ENCODE measurements at regions not wholly inside any gene's neighbourhood (a gene's known extent, or its start where the extent isn't known, plus 50 kb on each side); places are given as distances from the start of the nearest gene placed in this dataset.

GRCh38 chr5:175579742-175580432 lies 78.0 kb upstream of the HRH2 start:
- DNase-seq (ENCODE audit: low spot score) = no peak
- in situ Hi-C loops (cut with HindIII; ENCODE audit: low sequenced_read_pairs) = no loop called here

GRCh38 chr5:175582697-175583096 lies 75.2 kb upstream of the HRH2 start:
- in situ Hi-C loops (cut with HindIII; ENCODE audit: low sequenced_read_pairs) = no loop called here

GRCh38 chr5:175585567-175585966 lies 72.3 kb upstream of the HRH2 start:
- in situ Hi-C loops (cut with HindIII; ENCODE audit: low sequenced_read_pairs) = no loop called here
- DNase-seq (ENCODE audit: low spot score) = no peak

More at GRCh38 chr5:175582697-175583096, 75.2 kb upstream of the HRH2 start:
- DNase-seq (ENCODE audit: low spot score) = no peak

- DNase-seq (ENCODE audit: low spot score) = peak; percentile 41
- in situ Hi-C loops (cut with HindIII; ENCODE audit: low sequenced_read_pairs) = no loop called here
Measured at GRCh38 chr5:175588709-175589429, 69.0 kb upstream of the HRH2 start.

GRCh38 chr5:175589714-175590113 lies 68.2 kb upstream of the HRH2 start:
- in situ Hi-C loops (cut with HindIII; ENCODE audit: low sequenced_read_pairs) = no loop called here
- DNase-seq (ENCODE audit: low spot score) = no peak

DNA sequence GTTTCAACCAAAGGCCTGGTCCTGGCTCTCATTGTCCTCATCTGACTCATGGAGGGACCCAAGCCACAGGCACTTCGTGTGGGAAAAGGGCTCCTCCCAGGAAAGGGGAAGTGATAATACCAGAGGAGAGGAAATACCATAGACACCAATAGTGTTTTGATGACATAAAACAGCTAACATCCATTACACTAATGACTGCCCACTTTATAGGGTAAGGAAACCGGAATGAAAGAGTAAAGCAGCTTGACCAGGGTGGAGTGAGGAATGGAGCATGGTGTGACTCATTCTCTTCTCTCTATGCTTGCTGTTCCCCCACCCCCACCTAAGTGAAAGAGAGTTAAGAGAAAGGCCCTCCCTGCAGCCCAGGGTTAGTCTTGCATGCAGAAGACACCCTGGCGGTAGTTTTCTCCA lies 67.4 kb upstream of the HRH2 start:
- in situ Hi-C loops (cut with HindIII; ENCODE audit: low sequenced_read_pairs) = no loop called here
- no peak for DNase-seq (ENCODE audit: low spot score)

DNA sequence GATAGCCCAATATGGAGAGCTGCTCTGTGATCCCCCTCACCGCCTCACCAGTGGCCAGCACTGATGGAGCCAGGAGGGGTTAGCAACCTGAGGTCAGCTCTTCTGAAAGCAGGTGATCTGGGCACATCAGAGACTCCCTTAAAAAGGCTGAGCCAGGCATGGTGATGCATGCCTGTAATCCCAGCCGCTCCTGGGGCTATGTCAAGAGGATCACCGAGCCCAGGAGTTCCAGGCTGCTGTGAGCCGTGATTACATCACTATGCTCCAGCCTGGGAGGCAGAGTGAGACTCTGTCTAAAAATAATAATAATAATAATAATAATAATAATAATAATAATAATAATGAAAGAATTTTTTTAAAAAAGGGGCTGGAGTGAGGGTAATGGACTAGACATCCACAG lies 66.6 kb upstream of the HRH2 start:
- in situ Hi-C loops (cut with HindIII; ENCODE audit: low sequenced_read_pairs) = no loop called here
- no peak for DNase-seq (ENCODE audit: low spot score)

GRCh38 chr5:175593794-175594193 lies 64.1 kb upstream of the HRH2 start:
- no peak for DNase-seq (ENCODE audit: low spot score)
- in situ Hi-C loops (cut with HindIII; ENCODE audit: low sequenced_read_pairs) = no loop called here

GRCh38 chr5:175595905-175596304 lies 62.0 kb upstream of the HRH2 start:
- in situ Hi-C loops (cut with HindIII; ENCODE audit: low sequenced_read_pairs) = no loop called here
- no peak for DNase-seq (ENCODE audit: low spot score)

DNA sequence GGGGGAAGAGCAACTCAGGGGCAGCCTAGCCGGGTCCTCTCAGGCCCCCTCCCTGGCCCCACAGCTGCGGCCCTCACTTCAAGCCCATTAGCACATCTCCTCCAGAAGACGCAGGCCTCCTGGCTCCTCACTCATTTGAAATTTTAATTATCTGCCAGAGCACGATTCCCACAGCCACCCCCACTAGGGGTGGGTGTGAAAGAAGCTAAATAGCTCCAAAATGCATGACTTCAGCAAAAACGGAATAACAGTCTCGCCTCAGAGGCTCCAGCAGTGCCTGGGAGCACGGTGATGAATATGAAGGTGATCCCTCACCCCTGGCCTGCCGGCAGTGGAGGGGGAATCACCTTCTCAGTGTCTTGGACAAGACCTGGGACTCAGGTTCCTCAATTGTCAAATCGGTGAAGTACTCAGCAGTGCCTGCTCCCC lies 61.1 kb upstream of the HRH2 start:
- in situ Hi-C loops (cut with HindIII; ENCODE audit: low sequenced_read_pairs) = no loop called here
- no peak for DNase-seq (ENCODE audit: low spot score)

DNA sequence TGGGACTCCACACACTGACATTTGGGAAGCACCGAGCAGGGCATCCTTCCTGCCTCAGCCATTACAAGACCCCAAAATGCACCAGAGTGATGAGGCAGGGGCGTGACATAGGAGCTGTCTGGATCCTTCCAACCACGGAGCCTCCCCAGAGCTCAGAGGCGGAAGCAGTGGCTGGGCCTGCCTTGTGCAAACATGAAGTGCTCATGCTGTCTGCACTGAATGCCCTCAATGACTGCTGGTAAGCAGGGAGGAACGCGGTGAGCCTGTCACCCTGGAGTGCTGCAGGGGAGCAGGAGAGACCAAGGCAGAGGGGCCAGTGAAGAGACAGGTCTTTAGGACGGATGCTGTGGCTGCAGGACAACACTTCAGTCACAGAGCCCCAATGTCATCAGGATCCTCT lies 60.2 kb upstream of the HRH2 start:
- DNase-seq (ENCODE audit: low spot score) = no peak
- in situ Hi-C loops (cut with HindIII; ENCODE audit: low sequenced_read_pairs) = no loop called here

DNA sequence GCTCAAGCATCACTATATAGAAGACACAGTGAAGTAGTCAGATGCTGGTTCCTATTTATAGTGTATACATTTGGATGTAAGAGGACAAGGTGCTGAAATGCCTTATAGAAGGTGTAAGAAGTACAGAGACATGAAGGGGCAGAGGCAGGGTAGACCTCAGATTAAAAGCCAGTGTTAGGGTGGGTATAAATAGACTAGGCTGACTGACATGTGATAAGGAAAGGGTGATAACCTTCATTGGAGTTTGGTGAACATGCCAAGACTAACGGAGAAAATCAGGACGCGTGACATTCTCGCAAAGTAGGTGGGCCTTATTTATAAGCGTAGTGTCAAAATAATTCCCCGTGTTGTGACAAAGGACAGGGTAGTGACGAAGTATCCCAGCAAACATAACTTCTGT lies 59.1 kb upstream of the HRH2 start:
- DNase-seq (ENCODE audit: low spot score) = no peak
- in situ Hi-C loops (cut with HindIII; ENCODE audit: low sequenced_read_pairs) = no loop called here

DNA sequence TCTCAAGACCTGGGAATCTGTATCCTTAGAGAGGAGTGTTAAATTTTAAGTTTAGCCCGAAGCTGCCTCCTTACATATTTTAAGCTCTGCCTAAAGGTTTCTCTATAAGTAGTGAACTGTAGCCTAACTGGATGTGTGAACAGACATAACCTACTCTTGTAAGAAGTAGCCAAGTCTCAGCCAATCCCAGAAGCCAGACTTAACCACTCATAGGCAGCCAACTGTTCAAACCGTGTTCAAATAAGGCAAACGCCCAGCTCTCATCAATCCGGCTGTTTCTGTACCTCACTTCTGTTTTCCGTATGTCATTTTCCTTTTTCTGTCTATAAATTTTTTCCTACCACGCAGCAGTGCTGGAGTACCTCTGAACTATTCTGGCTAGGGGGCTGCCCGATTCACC lies 58.7 kb upstream of the HRH2 start:
- no peak for DNase-seq (ENCODE audit: low spot score)
- in situ Hi-C loops (cut with HindIII; ENCODE audit: low sequenced_read_pairs) = no loop called here

GRCh38 chr5:175603987-175604739 lies 53.7 kb upstream of the HRH2 start:
- in situ Hi-C loops (cut with HindIII; ENCODE audit: low sequenced_read_pairs) = no loop called here
- DNase-seq (ENCODE audit: low spot score) = no peak

GRCh38 chr5:175606409-175606808 lies 51.5 kb upstream of the HRH2 start:
- in situ Hi-C loops (cut with HindIII; ENCODE audit: low sequenced_read_pairs) = no loop called here
- no peak for DNase-seq (ENCODE audit: low spot score)
